HCT116 (cell line): ENCODE measurements at regions not wholly inside any gene's neighbourhood (a gene's known extent, or its start where the extent isn't known, plus 50 kb on each side); places are given as distances from the start of the nearest gene placed in this dataset.

Source experiments
- ATAC-seq: fragments of 200-7000 bp; cut with Tn5 transposase; 2 replicates; pipeline ENCODE4 v1.9.1; 2020; ENCODE audit warnings: mild to moderate bottlenecking, moderate library complexity
- BruUV-seq: library from RNA; stranded (reverse); fragments of 400-500 nt; replicated peaks from 2 replicates; lab custom pipeline; 2021; lab: Mats Ljungman, UMichigan
- CTCF ChIA-PET: fragments of 300-600 bp; sonication (Branson Sonifier 250); formaldehyde crosslinking; loops from one replicate; lab custom pipeline; 2021; ENCODE audit warnings: antibody characterized with exemption; lab: Charles Lee
- POLR2A ChIA-PET: fragments of 300-600, 350-600 bp; sonication (Branson Sonifier 250); formaldehyde crosslinking; loops from one replicate; lab custom pipeline; 2021; ENCODE audit warnings: antibody characterized with exemption; lab: Charles Lee
- RAD21 ChIA-PET, 2 experiments: fragments of 300-600 bp; sonication (Branson Sonifier 250); formaldehyde crosslinking; loops; one replicate each; lab custom pipeline; 2023; ENCODE audit warnings: low total read pairs in 2 of 2; ENCODE audit not compliant: uncharacterized antibody in 2 of 2, unreplicated experiment in 2 of 2, low non-redundant PET in 1 of 2; lab: Charles Lee
- DNase-seq: peaks from one replicate; pipeline ENCODE4 v3.0.0-alpha.2; 2010; ENCODE audit warnings: low read depth, low spot score
- H2AFZ ChIP-seq: fragments of 200-600 bp; shearing (Covaris generic), sonication (generic); 2 replicates; pipeline ENCODE4 v1.6.1; 2017; ENCODE audit warnings: low read depth, mixed run types, mixed read lengths, antibody characterized with exemption, low read length; ENCODE audit not compliant: poor library complexity, severe bottlenecking
- H3K27ac ChIP-seq: 2 replicates; pipeline ENCODE4 v1.5.1; 2012; ENCODE audit warnings: low read depth, low read length
- H3K27me3 ChIP-seq: fragments of 200-600 bp; sonication (generic); 2 replicates; pipeline ENCODE4 v1.6.1; 2016; ENCODE audit warnings: mixed run types, low read length, mixed read lengths; ENCODE audit not compliant: insufficient read depth
- H3K36me3 ChIP-seq, 2 experiments: fragments of 200-500 bp in 1 of 2; fragments of 200-600 bp in 1 of 2; sonication (Bioruptor generic) in 1 of 2; sonication (generic) in 1 of 2; 2 replicates each; pipeline versions ENCODE4 v1.5.1 to v1.6.1; 2014 to 2016; ENCODE audit warnings: low read length in 2 of 2, inconsistent platforms in 1 of 2, mixed read lengths in 1 of 2, mixed run types in 1 of 2; ENCODE audit not compliant: insufficient read depth in 2 of 2, control insufficient read depth in 1 of 2
- H3K4me1 ChIP-seq, 2 experiments: fragments of 200-600 bp in 1 of 2; sonication (generic) in 1 of 2; 2 replicates each; pipeline versions ENCODE4 v1.5.1 to v1.6.1; 2012 to 2017; ENCODE audit warnings: low read length in 2 of 2, inconsistent platforms in 1 of 2, mild to moderate bottlenecking in 1 of 2, mixed read lengths in 1 of 2, mixed run types in 1 of 2, moderate library complexity in 1 of 2; ENCODE audit not compliant: insufficient read depth in 2 of 2, control insufficient read depth in 1 of 2
- H3K4me2 ChIP-seq: fragments of 200-600 bp; sonication (generic); 2 replicates; pipeline ENCODE4 v1.6.1; 2017; ENCODE audit warnings: mixed run types, low read length, mixed read lengths
- H3K4me3 ChIP-seq, 2 experiments: fragments of 200-600 bp in 1 of 2; sonication (generic) in 1 of 2; replicated peaks in 1 of 2; 2 replicates each; pipeline ENCODE4 v1.5.1; 2011 to 2016; ENCODE audit warnings: low read length in 2 of 2, control low read depth in 1 of 2, low read depth in 1 of 2, mild to moderate bottlenecking in 1 of 2, mixed read lengths in 1 of 2, mixed run types in 1 of 2
- H3K79me2 ChIP-seq: fragments of 200-600 bp; sonication (generic); 2 replicates; pipeline ENCODE4 v1.6.1; 2017; ENCODE audit warnings: mild to moderate bottlenecking, mixed run types, low read length, moderate library complexity, mixed read lengths; ENCODE audit not compliant: insufficient read depth
- H3K9ac ChIP-seq: fragments of 200-600 bp; sonication (generic); 2 replicates; pipeline ENCODE4 v1.6.1; 2016; ENCODE audit warnings: low read length, mixed read lengths
- H3K9me2 ChIP-seq: fragments of 200-600 bp; sonication (generic), shearing (Covaris generic); 2 replicates; pipeline ENCODE4 v1.6.1; 2017; ENCODE audit warnings: mixed run types, mild to moderate bottlenecking, moderate library complexity; ENCODE audit not compliant: insufficient read depth
- H3K9me3 ChIP-seq, 2 experiments: fragments of 200-500 bp in 1 of 2; fragments of 200-600 bp in 1 of 2; sonication (Bioruptor generic) in 1 of 2; sonication (generic) in 1 of 2; 2 replicates each; pipeline ENCODE4 v1.6.1; 2014 to 2017; ENCODE audit warnings: low read length in 2 of 2, mixed read lengths in 2 of 2, inconsistent platforms in 1 of 2, low read depth in 1 of 2, mild to moderate bottlenecking in 1 of 2, mixed run types in 1 of 2, moderate library complexity in 1 of 2; ENCODE audit not compliant: control insufficient read depth in 1 of 2, insufficient read depth in 1 of 2
- H4K20me1 ChIP-seq: fragments of 200-600 bp; sonication (generic), shearing (Covaris generic); 2 replicates; pipeline ENCODE4 v1.6.1; 2017; ENCODE audit warnings: mixed run types, mild to moderate bottlenecking, moderate library complexity; ENCODE audit not compliant: insufficient read depth
- CEBPB ChIP-seq: IDR thresholded peaks from 2 replicates; pipeline ENCODE4 v1.6.1; 2012; ENCODE audit warnings: low read depth
- ELF1 ChIP-seq: IDR thresholded peaks from 2 replicates; pipeline ENCODE4 v1.6.1; 2012; ENCODE audit warnings: low read depth, borderline replicate concordance
- RAD21 ChIP-seq: IDR thresholded peaks from 2 replicates; pipeline ENCODE4 v1.6.1; 2012; ENCODE audit warnings: low read depth, mild to moderate bottlenecking
- SIN3A ChIP-seq: IDR thresholded peaks from 2 replicates; pipeline ENCODE4 v1.6.1; 2012; ENCODE audit warnings: low read depth
- YY1 ChIP-seq: IDR thresholded peaks from 2 replicates; pipeline ENCODE4 v1.6.1; 2011; ENCODE audit warnings: low read length, low read depth, moderate library complexity, mild to moderate bottlenecking; ENCODE audit not compliant: insufficient replicate concordance; ENCODE audit errors: extremely low read depth
- intact Hi-C: fragments of 100-400 bp; cut with micrococcal nuclease; formaldehyde crosslinking; loops from 2 replicates; pipeline ENCODE4 v1.10.0; 2022
- TF ChIP-seq, protein P1 (sequence below), 3 experiments: fragments of 200-600 bp in 1 of 3; sonication (generic) in 1 of 3; IDR thresholded peaks in 2 of 3; conservative IDR thresholded peaks in 1 of 3; 2 replicates each; pipeline ENCODE4 v1.5.1; 2012 to 2017; ENCODE audit warnings: low read depth in 2 of 3, low read length in 2 of 3, antibody characterized with exemption in 1 of 3, borderline replicate concordance in 1 of 3, control low read depth in 1 of 3, mild to moderate bottlenecking in 1 of 3, mixed read lengths in 1 of 3, mixed run types in 1 of 3, moderate library complexity in 1 of 3; ENCODE audit not compliant: insufficient read depth in 1 of 3

DNA sequence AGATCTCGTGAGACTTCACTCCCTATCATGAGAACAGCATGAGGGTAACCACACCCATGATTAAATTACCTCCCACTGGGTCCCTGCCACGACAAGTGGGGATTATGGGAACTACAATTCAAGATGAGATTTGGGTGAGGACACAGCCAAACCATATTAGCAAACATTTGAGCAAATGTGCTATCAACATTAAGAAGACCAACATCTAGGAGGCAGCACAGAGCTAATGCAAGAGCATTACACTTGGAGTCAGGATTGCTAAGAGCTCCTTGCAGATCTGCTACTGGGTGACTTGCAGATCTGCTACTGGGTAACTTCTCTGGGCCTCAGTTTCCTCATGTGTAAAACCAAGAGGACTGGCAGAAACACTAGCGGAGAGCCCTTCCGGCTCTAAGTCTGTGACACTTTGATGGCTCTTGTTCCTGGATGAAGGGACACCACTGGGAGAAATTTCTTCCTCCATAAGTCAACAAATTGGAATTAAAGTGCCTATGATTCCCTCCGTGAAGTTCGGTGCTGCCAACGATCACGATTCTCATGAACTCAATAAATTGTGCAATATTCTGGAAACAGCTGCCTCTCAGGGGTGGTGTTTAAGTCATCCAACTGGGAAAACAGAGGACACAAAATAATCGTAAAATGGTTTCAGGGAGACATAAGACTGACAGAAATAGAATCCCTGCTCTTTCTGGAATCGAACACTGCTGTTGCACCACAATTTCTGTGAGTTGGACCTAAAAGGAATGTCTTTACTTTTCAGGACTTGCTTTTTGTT is 115.8 kb upstream of the ITGB1 start:
- intact Hi-C loops: no loop called here
- ChIA-PET RAD21 (no interaction called here), POLR2A (no interaction called here), CTCF (no interaction called here)
- H3K27ac ChIP-seq: no peak overlapping the region
- no peak overlapping the region for H3K9ac ChIP-seq
- H3K9me2 ChIP-seq: no peaks in the 10 kb centered on the region
- no peaks in the 10 kb centered on the region for H3K79me2 ChIP-seq
- DNase-seq (no peak), ATAC-seq (peak; percentile 46; the same call in 1 of the 2 replicates)
- TF ChIP-seq, protein P1, sequence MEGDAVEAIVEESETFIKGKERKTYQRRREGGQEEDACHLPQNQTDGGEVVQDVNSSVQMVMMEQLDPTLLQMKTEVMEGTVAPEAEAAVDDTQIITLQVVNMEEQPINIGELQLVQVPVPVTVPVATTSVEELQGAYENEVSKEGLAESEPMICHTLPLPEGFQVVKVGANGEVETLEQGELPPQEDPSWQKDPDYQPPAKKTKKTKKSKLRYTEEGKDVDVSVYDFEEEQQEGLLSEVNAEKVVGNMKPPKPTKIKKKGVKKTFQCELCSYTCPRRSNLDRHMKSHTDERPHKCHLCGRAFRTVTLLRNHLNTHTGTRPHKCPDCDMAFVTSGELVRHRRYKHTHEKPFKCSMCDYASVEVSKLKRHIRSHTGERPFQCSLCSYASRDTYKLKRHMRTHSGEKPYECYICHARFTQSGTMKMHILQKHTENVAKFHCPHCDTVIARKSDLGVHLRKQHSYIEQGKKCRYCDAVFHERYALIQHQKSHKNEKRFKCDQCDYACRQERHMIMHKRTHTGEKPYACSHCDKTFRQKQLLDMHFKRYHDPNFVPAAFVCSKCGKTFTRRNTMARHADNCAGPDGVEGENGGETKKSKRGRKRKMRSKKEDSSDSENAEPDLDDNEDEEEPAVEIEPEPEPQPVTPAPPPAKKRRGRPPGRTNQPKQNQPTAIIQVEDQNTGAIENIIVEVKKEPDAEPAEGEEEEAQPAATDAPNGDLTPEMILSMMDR (IDR thresholded peaks at IDR 0.05 in 2 of 3, conservative IDR thresholded peaks at IDR 0.05 in 1 of 3; ENCODE audit: borderline replicate concordance in 1 of 3, insufficient read depth in 1 of 3, low read depth in 2 of 3, low read length in 2 of 3): peak in 2 of 3 experiments; percentile 10 to 24; a peak in 2 of 6 replicates
- 0 out of 2 replicates have a peak, but pooled peaks have one; percentile 22 for TF ChIP-seq RAD21
- TF ChIP-seq SIN3A: no peak
- H3K4me2 ChIP-seq: no peak overlapping the region
- H2AFZ ChIP-seq: no peak overlapping the region
- no TSS peak for BruUV-seq
- no peaks in the 10 kb centered on the region for H3K4me1 ChIP-seq
- H3K27me3 ChIP-seq: no peaks in the 10 kb centered on the region
- no peaks in the 10 kb centered on the region for H3K36me3 ChIP-seq
- no peaks in the 10 kb centered on the region for H4K20me1 ChIP-seq
- H3K4me3 ChIP-seq: no peak overlapping the region
- no peaks in the 10 kb centered on the region for H3K9me3 ChIP-seq

DNA sequence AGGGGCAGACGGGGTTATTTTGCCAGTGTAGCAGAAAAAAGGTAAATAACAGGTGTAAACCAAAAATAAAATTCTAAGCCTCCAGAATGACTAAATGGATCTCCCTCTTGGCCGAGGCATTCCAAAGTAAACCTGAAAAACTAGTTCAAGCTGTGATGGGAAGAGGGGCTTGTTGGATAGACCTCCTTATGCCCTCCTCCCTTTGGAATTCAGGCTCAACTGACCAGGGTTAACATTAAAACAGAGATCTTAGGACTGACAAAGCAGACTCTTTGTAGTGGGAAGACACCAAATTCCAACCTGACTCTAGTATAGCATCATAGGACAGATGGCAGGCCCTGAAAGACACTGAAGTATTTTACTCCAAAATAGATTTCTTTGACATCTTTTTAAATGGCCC is 113.8 kb upstream of the ITGB1 start:
- CTCF ChIA-PET: no interaction called here
- POLR2A ChIA-PET: no interaction called here
- intact Hi-C loops: no loop called here
- no TSS peak for BruUV-seq
- no peak overlapping the region for H3K4me2 ChIP-seq
- ATAC-seq (no peak), DNase-seq (no peak)
- H3K27me3 ChIP-seq: no peaks in the 10 kb centered on the region
- H3K9me3 ChIP-seq: no peaks in the 10 kb centered on the region
- H3K9me2 ChIP-seq: no peaks in the 10 kb centered on the region
- no peak overlapping the region for H3K27ac ChIP-seq
- H4K20me1 ChIP-seq: no peaks in the 10 kb centered on the region
- H3K9ac ChIP-seq: no peak overlapping the region
- TF ChIP-seq, protein P1 (IDR thresholded peaks at IDR 0.05 in 2 of 3, conservative IDR thresholded peaks at IDR 0.05 in 1 of 3; ENCODE audit: borderline replicate concordance in 1 of 3, insufficient read depth in 1 of 3, low read depth in 2 of 3, low read length in 2 of 3): no peak
- no peak for TF ChIP-seq YY1
- no peak for TF ChIP-seq SIN3A
- TF ChIP-seq RAD21: no peak
- TF ChIP-seq ELF1: no peak
- TF ChIP-seq CEBPB: no peak
- RAD21 ChIA-PET: no interaction called here
- H2AFZ ChIP-seq: no peak overlapping the region
- no peaks in the 10 kb centered on the region for H3K79me2 ChIP-seq
- no peaks in the 10 kb centered on the region for H3K36me3 ChIP-seq
- peaks cover 0 to 2% of the 10 kb centered on the region in 2 experiments; a peak in 1 of 4 replicates for H3K4me1 ChIP-seq
- H3K4me3 ChIP-seq: no peak overlapping the region
